ENCODE measurements at regions not wholly inside any gene's neighbourhood (a gene's known extent, or its start where the extent isn't known, plus 50 kb on each side); places are given as distances from the start of the nearest gene placed in this dataset.

DNA sequence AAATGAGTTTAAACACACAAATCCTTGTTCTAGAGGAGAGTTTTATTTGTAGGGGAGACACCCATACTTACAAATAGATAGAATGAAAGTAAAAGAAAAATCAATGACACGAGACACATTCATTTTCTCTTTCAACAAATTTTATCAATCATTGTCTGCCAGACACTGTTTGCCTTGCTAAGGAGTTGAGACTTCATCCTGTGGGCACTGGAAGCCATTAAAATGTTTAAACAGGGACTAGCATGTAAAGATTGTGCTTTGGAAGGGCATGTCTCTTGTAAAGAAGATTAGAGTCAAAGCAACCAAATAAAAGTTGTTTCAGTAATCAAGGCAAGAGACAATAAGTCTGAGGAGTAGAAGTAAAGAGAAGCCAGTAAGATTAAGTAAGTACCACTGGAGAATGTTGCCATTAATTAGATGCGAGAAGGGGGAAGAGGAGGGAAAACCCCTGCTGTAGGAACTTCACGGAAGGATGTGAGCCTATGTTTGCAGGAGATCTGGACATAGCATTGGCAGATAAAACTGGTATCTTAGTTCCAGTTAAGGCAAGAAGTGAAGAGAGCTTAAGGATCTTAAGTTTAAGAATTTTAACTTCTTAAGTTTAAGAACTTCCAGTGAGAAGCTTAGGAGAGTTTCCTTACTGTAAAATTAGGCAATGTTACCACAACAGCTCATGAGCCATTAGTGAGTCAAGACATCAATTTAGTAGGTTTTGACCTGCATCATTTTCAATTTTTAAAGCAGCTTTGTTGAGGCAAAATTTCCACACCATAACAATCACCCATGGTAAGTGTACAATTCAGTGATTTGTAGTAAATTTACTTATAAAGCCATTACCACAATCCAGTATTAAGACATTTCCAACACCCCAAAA lies 117.0 kb upstream of the UST start:
- H3K4me1 Mint-ChIP-seq: peaks cover 24% of the 10 kb centered on the region

More for the DNA sequence above, 117.0 kb upstream of the UST start:
- DNase-seq (ENCODE audit: low spot score): no peak
- Histone ChIP-seq H3K27ac (ENCODE audit: low read depth) (no peak overlapping the region), H3K4me2 (peak overlapping the region; percentile 44; the same call in 1 of the 2 replicates), H3K79me2 (replicated peaks; ENCODE audit: insufficient read depth) (no peaks in the 10 kb centered on the region), H3K9me2 (ENCODE audit: insufficient read depth) (no peaks in the 10 kb centered on the region), H3K27me3 (ENCODE audit: insufficient read depth) (no peaks in the 10 kb centered on the region), H3F3A (replicated peaks; ENCODE audit: low read depth) (no peaks in the 10 kb centered on the region), H2AFZ (peak overlapping the region; percentile 53; the same call in 1 of the 2 replicates), H4K20me1 (replicated peaks; ENCODE audit: insufficient read depth) (no peaks in the 10 kb centered on the region), H3K4me3 (no peak overlapping the region), H3K36me3 (ENCODE audit: insufficient read depth) (no peaks in the 10 kb centered on the region), H3K4me1 (ENCODE audit: insufficient read depth) (peaks cover 27% of the 10 kb centered on the region)
- Mint-ChIP-seq H3K9me3 (no peaks in the 10 kb centered on the region), H3K27me3 (ENCODE audit: insufficient read depth, low read depth, poor library complexity) (peaks cover 1% of the 10 kb centered on the region), H3K4me3 (no peak overlapping the region), H3K27ac (no peak overlapping the region), H3K36me3 (ENCODE audit: low read depth) (no peaks in the 10 kb centered on the region; the same call in 2 of the 3 replicates)
- ATAC-seq: no peak
- TF ChIP-seq JUNB (IDR thresholded peaks at IDR 0.05; ENCODE audit: unreplicated experiment): no peak
- TF ChIP-seq STAT1 (IDR thresholded peaks at IDR 0.05; ENCODE audit: unreplicated experiment): no peak
- TF ChIP-seq, protein P1, sequence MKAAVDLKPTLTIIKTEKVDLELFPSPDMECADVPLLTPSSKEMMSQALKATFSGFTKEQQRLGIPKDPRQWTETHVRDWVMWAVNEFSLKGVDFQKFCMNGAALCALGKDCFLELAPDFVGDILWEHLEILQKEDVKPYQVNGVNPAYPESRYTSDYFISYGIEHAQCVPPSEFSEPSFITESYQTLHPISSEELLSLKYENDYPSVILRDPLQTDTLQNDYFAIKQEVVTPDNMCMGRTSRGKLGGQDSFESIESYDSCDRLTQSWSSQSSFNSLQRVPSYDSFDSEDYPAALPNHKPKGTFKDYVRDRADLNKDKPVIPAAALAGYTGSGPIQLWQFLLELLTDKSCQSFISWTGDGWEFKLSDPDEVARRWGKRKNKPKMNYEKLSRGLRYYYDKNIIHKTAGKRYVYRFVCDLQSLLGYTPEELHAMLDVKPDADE (IDR thresholded peaks at IDR 0.05): no peak
- TF ChIP-seq EZH2phosphoT487 (IDR thresholded peaks at IDR 0.05; ENCODE audit: unreplicated experiment): no peak
- TF ChIP-seq, protein P2, sequence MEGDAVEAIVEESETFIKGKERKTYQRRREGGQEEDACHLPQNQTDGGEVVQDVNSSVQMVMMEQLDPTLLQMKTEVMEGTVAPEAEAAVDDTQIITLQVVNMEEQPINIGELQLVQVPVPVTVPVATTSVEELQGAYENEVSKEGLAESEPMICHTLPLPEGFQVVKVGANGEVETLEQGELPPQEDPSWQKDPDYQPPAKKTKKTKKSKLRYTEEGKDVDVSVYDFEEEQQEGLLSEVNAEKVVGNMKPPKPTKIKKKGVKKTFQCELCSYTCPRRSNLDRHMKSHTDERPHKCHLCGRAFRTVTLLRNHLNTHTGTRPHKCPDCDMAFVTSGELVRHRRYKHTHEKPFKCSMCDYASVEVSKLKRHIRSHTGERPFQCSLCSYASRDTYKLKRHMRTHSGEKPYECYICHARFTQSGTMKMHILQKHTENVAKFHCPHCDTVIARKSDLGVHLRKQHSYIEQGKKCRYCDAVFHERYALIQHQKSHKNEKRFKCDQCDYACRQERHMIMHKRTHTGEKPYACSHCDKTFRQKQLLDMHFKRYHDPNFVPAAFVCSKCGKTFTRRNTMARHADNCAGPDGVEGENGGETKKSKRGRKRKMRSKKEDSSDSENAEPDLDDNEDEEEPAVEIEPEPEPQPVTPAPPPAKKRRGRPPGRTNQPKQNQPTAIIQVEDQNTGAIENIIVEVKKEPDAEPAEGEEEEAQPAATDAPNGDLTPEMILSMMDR (conservative IDR thresholded peaks at IDR 0.05; ENCODE audit: low read depth in 2 of 2): no peak
- no peak for TF ChIP-seq NANOG (IDR thresholded peaks at IDR 0.05; ENCODE audit: borderline replicate concordance)
- TF ChIP-seq, protein P3, sequence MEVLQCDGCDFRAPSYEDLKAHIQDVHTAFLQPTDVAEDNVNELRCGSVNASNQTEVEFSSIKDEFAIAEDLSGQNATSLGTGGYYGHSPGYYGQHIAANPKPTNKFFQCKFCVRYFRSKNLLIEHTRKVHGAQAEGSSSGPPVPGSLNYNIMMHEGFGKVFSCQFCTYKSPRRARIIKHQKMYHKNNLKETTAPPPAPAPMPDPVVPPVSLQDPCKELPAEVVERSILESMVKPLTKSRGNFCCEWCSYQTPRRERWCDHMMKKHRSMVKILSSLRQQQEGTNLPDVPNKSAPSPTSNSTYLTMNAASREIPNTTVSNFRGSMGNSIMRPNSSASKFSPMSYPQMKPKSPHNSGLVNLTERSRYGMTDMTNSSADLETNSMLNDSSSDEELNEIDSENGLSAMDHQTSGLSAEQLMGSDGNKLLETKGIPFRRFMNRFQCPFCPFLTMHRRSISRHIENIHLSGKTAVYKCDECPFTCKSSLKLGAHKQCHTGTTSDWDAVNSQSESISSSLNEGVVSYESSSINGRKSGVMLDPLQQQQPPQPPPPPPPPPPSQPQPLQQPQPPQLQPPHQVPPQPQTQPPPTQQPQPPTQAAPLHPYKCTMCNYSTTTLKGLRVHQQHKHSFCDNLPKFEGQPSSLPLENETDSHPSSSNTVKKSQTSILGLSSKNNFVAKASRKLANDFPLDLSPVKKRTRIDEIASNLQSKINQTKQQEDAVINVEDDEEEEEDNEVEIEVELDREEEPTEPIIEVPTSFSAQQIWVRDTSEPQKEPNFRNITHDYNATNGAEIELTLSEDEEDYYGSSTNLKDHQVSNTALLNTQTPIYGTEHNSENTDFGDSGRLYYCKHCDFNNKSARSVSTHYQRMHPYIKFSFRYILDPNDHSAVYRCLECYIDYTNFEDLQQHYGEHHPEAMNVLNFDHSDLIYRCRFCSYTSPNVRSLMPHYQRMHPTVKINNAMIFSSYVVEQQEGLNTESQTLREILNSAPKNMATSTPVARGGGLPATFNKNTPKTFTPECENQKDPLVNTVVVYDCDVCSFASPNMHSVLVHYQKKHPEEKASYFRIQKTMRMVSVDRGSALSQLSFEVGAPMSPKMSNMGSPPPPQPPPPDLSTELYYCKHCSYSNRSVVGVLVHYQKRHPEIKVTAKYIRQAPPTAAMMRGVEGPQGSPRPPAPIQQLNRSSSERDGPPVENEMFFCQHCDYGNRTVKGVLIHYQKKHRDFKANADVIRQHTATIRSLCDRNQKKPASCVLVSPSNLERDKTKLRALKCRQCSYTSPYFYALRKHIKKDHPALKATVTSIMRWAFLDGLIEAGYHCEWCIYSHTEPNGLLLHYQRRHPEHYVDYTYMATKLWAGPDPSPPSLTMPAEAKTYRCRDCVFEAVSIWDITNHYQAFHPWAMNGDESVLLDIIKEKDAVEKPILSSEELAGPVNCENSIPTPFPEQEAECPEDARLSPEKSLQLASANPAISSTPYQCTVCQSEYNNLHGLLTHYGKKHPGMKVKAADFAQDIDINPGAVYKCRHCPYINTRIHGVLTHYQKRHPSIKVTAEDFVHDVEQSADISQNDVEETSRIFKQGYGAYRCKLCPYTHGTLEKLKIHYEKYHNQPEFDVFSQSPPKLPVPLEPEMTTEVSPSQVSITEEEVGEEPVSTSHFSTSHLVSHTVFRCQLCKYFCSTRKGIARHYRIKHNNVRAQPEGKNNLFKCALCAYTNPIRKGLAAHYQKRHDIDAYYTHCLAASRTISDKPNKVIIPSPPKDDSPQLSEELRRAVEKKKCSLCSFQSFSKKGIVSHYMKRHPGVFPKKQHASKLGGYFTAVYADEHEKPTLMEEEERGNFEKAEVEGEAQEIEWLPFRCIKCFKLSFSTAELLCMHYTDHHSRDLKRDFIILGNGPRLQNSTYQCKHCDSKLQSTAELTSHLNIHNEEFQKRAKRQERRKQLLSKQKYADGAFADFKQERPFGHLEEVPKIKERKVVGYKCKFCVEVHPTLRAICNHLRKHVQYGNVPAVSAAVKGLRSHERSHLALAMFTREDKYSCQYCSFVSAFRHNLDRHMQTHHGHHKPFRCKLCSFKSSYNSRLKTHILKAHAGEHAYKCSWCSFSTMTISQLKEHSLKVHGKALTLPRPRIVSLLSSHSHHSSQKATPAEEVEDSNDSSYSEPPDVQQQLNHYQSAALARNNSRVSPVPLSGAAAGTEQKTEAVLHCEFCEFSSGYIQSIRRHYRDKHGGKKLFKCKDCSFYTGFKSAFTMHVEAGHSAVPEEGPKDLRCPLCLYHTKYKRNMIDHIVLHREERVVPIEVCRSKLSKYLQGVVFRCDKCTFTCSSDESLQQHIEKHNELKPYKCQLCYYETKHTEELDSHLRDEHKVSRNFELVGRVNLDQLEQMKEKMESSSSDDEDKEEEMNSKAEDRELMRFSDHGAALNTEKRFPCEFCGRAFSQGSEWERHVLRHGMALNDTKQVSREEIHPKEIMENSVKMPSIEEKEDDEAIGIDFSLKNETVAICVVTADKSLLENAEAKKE (CRISPR knock-in tag; IDR thresholded peaks at IDR 0.05): no peak

Measured in GM23338 (cell line).